Forelimb muscle (tissue), 1 donor: ENCODE measurements at regions not wholly inside any gene's neighbourhood (a gene's known extent, or its start where the extent isn't known, plus 50 kb on each side); places are given as distances from the start of the nearest gene placed in this dataset.
"Not testable (repeated sequence)": the region's sequence is repeated elsewhere in the genome, so short reads cannot be mapped to it uniquely, and the experiment has no call there.

Experiments
- DNase-seq: peaks from one replicate; pipeline ENCODE4 v3.0.0-alpha.2; 2013; ENCODE audit warnings: low read depth

DNA sequence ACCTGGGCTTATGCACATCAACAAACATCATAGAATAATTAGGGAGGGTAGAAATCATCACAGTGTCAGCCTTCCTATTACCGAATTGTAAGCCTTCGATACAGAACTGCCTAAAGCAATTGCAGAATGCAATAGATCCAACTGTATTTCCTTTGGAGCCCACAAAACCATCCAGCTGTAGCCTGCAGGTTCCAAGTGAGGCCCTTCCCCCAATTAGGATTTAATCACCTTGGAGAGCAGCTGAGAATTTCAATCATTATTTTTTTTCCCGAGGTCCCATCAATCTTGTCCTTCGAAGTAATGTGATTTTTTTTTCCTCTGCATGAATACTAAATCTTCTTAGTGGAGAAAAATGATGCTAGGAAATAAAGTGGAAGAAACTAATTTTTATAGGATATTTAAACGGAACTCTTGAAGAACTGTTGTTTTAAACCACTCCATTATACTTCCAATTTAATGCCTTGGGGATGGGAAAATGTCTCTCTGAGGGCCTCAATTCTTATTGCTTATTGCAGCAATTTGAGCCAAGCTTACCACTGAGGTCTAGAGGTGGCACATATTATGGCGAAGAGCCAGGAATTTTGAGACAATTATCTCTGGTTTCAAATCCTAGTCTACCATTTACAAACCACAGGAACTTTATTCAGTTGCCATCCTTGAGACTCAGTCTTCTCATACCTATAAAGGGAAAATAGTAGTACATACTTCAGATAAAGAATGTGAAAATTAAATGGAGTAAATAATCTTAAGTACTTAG lies 953.4 kb upstream of the IGFBP7 start:
- no peak for DNase-seq

- no peak for DNase-seq
Measured at GRCh38 chr4:58061967-58062366, 951.8 kb upstream of the IGFBP7 start.

- DNase-seq, result no peak
Measured at GRCh38 chr4:58050439-58050838, 940.3 kb upstream of the IGFBP7 start.

DNA sequence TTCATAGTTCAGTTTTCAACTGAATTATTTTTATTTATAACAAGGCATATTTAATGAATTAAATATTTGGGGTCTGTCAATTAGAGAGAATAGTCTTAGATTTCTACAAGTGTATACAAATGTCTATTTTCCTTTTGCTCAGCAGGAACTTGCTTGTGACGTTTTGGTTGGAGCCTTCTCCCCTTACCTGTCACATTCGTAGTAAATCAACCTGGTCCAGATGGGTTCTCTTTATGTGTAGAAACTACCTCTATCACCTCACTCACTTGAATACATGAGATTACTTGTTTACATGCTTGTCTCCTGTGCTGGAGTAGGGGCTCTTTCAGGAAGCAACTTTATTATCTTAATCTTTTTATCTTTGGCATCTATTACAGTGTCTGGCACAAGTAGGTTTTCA lies 938.3 kb upstream of the IGFBP7 start:
- DNase-seq, result no peak

DNA sequence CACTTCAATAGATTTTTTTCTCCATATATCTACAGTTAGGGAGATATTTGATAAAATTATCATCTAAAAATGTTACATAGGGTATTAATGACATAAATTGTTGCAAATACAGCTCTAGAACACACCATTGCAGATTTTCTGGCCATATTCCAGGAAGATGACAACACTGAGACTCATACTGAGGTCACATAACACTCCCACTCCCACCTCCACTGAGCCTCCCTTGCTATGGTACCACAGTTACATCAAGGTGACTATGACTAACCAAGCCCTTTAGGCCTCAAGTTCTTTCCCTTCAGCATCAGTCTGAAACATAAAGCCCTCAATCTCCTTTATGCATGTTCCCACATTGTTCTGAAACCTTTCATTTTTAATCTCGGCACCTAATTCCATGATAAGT lies 932.0 kb upstream of the IGFBP7 start:
- DNase-seq, result no peak

DNA sequence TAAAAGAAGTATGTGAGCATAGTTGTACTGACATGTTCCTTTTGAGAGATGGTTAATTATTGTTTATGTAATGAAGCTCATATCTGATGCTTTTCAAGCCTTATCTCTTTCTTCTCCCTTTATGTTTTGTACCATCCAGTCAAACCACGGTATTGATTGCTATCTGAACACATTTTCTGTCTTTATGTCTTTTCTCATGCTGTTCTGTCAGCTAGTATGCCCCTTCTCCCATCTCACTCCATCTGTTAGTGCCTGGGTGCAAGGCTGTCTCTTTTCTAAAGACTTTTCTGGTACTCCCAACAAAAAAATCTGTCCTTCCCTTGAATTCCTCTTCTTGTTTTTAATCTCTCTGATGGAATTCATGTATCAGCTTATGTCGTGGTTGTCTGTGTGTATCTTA lies 883.8 kb upstream of the IGFBP7 start:
- DNase-seq, result no peak

DNA sequence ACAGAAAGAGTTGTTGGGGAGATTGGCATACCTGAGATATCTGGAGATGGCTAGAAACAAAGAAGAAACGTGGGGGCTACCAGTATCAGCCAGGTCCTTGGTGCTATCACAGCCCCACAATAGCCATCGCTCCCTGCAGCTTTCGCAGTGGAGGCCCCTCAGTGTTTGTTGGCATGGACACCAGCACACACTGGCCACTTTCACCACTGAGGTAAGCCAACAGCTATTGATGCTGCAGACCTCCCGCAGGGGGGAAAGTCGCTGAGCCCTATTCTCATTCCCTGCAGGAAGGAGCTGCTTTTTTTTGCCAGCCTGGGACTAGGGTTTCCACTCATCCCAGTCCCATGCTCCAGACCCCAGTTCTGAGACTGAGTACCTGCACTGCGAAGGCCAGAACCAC lies 879.2 kb upstream of the IGFBP7 start:
- DNase-seq, result no peak

DNA sequence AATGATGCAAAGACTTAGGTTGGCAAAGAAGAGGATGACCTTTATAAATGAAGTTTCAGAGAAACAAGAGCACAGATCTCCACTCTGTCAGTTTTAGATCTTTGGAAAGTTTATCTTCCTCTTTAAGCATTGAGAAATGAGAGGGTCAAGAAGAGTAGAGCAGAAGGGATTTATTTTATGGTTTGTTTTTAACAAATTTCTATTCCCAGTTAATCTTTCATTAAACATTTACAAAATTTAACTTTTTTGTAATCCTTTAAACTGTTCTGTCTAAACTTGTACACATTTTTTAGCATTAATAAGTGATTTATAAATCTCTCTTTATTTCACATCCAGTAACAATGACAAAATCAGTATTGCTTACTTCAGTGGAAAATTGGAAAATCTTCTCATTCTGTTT lies 875.0 kb upstream of the IGFBP7 start:
- no peak for DNase-seq

GRCh38 chr4:57981123-57981522 lies 870.9 kb upstream of the IGFBP7 start:
- no peak for DNase-seq

- DNase-seq, result no peak
Measured at GRCh38 chr4:57974821-57975220, 864.6 kb upstream of the IGFBP7 start.

DNA sequence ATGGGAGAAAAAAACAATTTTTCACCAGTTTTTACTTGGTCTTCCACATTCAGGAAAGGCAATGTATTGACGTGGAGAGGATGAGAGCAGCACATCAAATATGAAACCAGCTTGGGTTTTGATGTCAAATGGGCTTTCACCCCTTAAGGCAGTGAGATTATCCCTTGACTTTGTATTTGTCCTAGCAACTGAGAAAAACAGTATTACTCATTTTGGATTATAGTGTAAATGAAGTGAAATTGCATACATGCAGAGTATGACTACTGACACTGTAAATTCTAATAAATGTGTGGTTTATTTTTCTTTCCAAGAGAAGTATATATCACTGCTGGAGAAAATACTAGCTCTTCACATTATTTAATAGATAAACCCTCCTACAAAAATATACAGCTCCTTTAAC lies 863.6 kb upstream of the IGFBP7 start:
- DNase-seq, result no peak

- no peak for DNase-seq
Measured at GRCh38 chr4:57971261-57971660, 861.1 kb upstream of the IGFBP7 start.

GRCh38 chr4:57966987-57967760 lies 857.0 kb upstream of the IGFBP7 start:
- no peak for DNase-seq

DNA sequence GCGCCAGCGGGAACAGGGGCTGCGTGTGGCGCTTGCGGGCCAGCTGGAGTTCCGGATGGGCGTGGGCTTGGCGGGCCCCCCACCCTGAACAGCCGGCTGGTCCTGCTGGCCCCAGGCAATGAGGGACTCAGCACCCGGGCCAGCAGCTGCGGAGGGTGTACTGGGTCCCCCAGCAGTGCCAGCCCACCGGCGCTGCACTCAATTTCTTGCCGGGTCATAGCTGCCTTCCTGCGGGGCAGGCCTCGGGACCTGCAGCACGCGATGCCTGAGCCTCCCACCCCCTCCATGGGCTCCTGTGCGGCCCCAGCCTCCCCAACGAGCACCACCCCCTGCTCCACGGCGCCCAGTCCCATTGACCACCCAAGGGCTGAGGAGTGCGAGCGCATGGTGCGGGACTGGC lies 855.2 kb upstream of the IGFBP7 start:
- not testable (repeated sequence) for DNase-seq

- DNase-seq, result no peak
Measured at GRCh38 chr4:57945298-57945697, 835.1 kb upstream of the IGFBP7 start.

DNA sequence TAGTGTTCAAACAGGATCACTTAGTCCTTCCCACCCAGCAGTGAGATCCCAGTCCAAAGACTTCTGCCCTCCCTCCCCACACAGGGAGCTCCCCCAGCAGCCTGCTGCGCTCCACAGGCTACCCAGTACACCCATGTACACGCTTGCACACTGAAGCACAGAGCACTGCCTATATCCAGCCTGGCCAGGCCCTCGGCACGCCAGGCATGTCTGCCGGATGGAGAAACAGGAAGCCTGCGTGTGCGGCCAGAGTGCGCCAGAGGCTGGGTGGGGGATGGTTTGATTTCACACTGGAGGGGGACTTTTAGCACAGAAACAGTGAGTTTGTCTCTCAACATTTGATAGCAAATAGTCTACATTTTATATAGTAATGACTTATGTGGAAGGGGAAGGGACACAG lies 833.5 kb upstream of the IGFBP7 start:
- no peak for DNase-seq

- DNase-seq, result not testable (repeated sequence)
Measured at GRCh38 chr4:57937326-57937725, 827.1 kb upstream of the IGFBP7 start.

DNA sequence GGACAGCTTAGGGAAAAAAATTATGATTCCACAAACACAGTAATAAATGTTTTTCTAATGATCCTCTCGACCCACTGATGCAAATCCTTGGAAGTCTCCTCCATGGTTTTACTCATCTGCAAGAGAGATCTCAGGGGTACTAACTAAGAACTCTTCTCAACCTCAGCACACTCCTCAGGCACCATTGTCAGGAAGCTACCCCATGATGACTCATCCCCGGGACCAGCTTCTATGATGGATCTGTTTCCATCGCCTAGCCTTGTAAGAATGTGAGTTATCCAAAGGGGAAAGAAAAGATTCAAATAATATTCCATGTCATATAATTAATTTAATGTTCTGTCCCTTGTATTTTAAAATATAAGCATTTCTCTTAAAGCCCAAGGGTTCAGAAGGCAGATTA lies 816.1 kb upstream of the IGFBP7 start:
- no peak for DNase-seq

GRCh38 chr4:57924951-57925350 lies 814.8 kb upstream of the IGFBP7 start:
- no peak for DNase-seq

DNA sequence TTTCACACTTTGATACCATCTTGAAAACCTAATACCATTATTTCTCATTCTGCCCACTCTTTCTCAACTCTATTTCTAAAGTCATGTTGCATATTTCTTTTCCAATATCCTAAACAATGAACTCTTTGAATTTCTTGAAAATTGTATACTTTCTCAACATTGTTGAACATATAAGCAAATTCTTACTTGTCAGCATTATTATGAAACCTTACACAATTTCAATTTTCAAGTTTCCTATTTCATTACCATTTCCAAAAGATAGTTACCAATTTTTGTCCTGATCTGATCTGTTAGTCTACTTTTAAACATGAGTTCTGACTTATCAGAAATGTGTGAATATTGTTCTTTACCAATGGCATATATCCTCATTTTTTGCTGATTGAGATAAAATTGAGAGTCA lies 806.3 kb upstream of the IGFBP7 start:
- no peak for DNase-seq

GRCh38 chr4:57911203-57911602 lies 801.0 kb upstream of the IGFBP7 start:
- no peak for DNase-seq

DNA sequence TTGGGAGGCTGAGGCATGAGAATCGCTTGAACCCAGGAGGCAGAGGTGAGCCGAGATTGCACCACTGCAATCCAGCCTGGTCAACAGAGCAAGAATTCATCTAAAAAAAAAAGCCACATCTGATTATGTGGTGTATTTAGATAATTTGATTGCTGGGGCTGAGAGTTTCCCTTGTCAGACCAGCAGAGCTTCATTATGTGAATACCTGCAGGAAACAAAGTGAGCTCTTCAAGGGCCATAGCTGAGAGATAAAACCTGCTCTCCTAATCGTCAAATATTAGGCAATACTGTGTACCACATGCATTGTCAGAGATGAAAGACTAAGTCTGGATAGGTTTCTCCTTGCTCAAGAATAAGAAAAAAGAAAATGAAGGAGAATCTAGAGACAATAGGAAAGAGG lies 800.0 kb upstream of the IGFBP7 start:
- DNase-seq, result no peak

DNA sequence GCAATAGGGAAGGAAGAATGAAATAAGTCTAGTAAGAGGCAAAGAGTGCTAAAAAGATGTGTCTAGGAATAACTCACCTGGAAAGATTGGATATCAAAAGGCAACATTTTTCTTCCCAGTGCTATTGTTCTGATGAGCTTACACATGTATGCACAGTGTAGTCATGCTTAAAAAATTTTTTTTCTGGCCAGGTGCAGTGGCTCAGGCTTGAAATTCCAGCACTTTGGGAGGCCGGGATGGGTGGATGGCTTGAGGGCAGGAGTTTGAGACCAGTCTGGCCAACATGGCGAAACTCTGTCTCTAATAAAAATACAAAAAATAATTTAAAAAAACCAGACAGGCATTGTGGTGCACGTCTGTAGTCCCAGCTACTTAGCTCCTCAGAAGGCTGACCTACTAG lies 795.8 kb upstream of the IGFBP7 start:
- no peak for DNase-seq
